ENCODE measurements at regions not wholly inside any gene's neighbourhood (a gene's known extent, or its start where the extent isn't known, plus 50 kb on each side); places are given as distances from the start of the nearest gene placed in this dataset.

GRCh38 chr11:70627219-70627618 lies 228.9 kb downstream of the CTTN start:
- TF ChIP-seq CTCF (IDR thresholded peaks at IDR 0.05) (no peak), EZH2 (IDR thresholded peaks at IDR 0.05) (no peak), EZH2phosphoT487 (IDR thresholded peaks at IDR 0.05) (no peak)

Measured in neural progenitor cell (in vitro differentiated cells).